ENCODE measurements at regions not wholly inside any gene's neighbourhood (a gene's known extent, or its start where the extent isn't known, plus 50 kb on each side); places are given as distances from the start of the nearest gene placed in this dataset.
A peak's percentile ranks its signal among the peaks of the same experiment; 100 is the strongest.

DNA sequence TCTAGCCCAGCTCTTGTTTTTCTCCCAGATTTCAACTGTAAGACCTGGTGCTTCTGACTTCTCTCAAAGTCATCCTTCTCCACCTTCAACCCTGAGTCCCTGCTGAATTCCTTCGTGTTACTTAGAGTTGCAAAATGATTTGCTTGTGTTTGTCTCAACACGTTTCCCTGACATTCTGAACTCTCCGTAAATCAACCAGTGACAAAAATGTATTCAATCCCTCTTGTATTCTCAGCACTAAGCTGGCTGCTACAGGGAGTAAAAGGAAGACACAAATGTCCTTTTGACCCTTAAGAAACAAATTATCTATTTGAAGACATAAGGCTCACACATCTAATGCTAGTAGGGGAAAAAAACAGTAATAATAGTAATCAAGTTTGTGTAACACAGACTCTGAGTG lies 514.0 kb upstream of the TMPO start:
- H4K20me1 ChIP-seq (ENCODE audit: low read depth, low read length): no peaks in the 10 kb centered on the region
- H3K79me2 ChIP-seq (ENCODE audit: insufficient read depth, low read length): no peaks in the 10 kb centered on the region
- no peaks in the 10 kb centered on the region for H3K9me3 ChIP-seq (ENCODE audit: insufficient read depth, low read length)
- H3K36me3 ChIP-seq (ENCODE audit: low read length): no peaks in the 10 kb centered on the region
- no peak overlapping the region for H3K9ac ChIP-seq (ENCODE audit: low read length)
- TF ChIP-seq EZH2phosphoT487 (conservative IDR thresholded peaks at IDR 0.05; ENCODE audit: low read length) (no peak), CTCF (IDR thresholded peaks at IDR 0.05; ENCODE audit: insufficient read depth, low read length, poor library complexity, severe bottlenecking) (no peak)
- no peak overlapping the region for H3K4me3 ChIP-seq (ENCODE audit: insufficient read depth, low read length, poor library complexity, severe bottlenecking)
- H3F3A ChIP-seq (ENCODE audit: insufficient read depth): no peaks in the 10 kb centered on the region
- no peak overlapping the region for H2AFZ ChIP-seq (ENCODE audit: low read depth, low read length, severe bottlenecking)
- no peaks in the 10 kb centered on the region for H3K27me3 ChIP-seq (ENCODE audit: low read length)
- H3K27ac ChIP-seq (ENCODE audit: low read depth, low read length): no peak overlapping the region
- H3K4me2 ChIP-seq (ENCODE audit: low read depth, low read length, poor library complexity, severe bottlenecking): no peak overlapping the region
- H3K9me2 ChIP-seq (replicated peaks; ENCODE audit: insufficient read depth, low read length): no peaks in the 10 kb centered on the region

GRCh38 chr12:98002887-98003493 lies 512.4 kb upstream of the TMPO start:
- Histone ChIP-seq H3K4me3 (ENCODE audit: insufficient read depth, low read length, poor library complexity, severe bottlenecking) (no peak overlapping the region), H3F3A (ENCODE audit: insufficient read depth) (no peaks in the 10 kb centered on the region), H3K79me2 (ENCODE audit: insufficient read depth, low read length) (no peaks in the 10 kb centered on the region), H3K36me3 (ENCODE audit: low read length) (no peaks in the 10 kb centered on the region), H2AFZ (ENCODE audit: low read depth, low read length, severe bottlenecking) (no peak overlapping the region), H3K9me3 (ENCODE audit: insufficient read depth, low read length) (no peaks in the 10 kb centered on the region), H3K27me3 (ENCODE audit: low read length) (no peaks in the 10 kb centered on the region), H4K20me1 (ENCODE audit: low read depth, low read length) (no peaks in the 10 kb centered on the region), H3K9me2 (replicated peaks; ENCODE audit: insufficient read depth, low read length) (no peaks in the 10 kb centered on the region), H3K27ac (ENCODE audit: low read depth, low read length) (no peak overlapping the region), H3K9ac (ENCODE audit: low read length) (no peak overlapping the region), H3K4me2 (ENCODE audit: low read depth, low read length, poor library complexity, severe bottlenecking) (no peak overlapping the region)
- TF ChIP-seq EZH2phosphoT487 (conservative IDR thresholded peaks at IDR 0.05; ENCODE audit: low read length) (no peak), CTCF (IDR thresholded peaks at IDR 0.05; ENCODE audit: insufficient read depth, low read length, poor library complexity, severe bottlenecking) (peak; percentile 29)

DNA sequence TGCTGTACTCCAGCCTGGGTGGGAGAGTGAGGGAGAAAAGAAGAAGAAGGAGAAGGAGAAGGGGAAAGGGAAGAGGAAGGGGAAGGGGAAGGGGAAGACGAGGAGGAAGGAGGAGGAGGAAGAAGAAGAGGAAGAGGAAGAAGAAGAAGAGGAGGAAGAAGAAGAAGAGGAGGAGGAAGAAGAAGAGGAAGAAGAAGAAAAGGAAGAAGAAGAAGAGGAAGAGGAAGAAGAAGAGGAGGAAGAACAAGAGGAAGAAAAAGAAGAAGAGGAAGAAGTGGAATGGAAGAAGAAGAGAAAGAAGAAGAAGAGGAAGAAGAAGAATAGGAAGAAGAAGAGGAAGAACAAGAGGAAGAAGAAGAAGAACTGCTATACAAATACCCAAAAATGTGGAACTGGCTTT lies 507.4 kb upstream of the TMPO start:
- H2AFZ ChIP-seq (ENCODE audit: low read depth, low read length, severe bottlenecking): no peak overlapping the region
- no peak for TF ChIP-seq EZH2phosphoT487 (conservative IDR thresholded peaks at IDR 0.05; ENCODE audit: low read length)
- no peak for TF ChIP-seq CTCF (IDR thresholded peaks at IDR 0.05; ENCODE audit: insufficient read depth, low read length, poor library complexity, severe bottlenecking)
- no peaks in the 10 kb centered on the region for H3K79me2 ChIP-seq (ENCODE audit: insufficient read depth, low read length)
- H4K20me1 ChIP-seq (ENCODE audit: low read depth, low read length): no peaks in the 10 kb centered on the region
- no peaks in the 10 kb centered on the region for H3F3A ChIP-seq (ENCODE audit: insufficient read depth)
- no peaks in the 10 kb centered on the region for H3K9me2 ChIP-seq (replicated peaks; ENCODE audit: insufficient read depth, low read length)
- H3K4me2 ChIP-seq (ENCODE audit: low read depth, low read length, poor library complexity, severe bottlenecking): no peak overlapping the region
- no peaks in the 10 kb centered on the region for H3K9me3 ChIP-seq (ENCODE audit: insufficient read depth, low read length)
- no peaks in the 10 kb centered on the region for H3K27me3 ChIP-seq (ENCODE audit: low read length)
- no peak overlapping the region for H3K27ac ChIP-seq (ENCODE audit: low read depth, low read length)
- H3K4me3 ChIP-seq (ENCODE audit: insufficient read depth, low read length, poor library complexity, severe bottlenecking): no peak overlapping the region
- no peaks in the 10 kb centered on the region for H3K36me3 ChIP-seq (ENCODE audit: low read length)
- no peak overlapping the region for H3K9ac ChIP-seq (ENCODE audit: low read length)
